Esophagus squamous epithelium (tissue), 4 donors: ENCODE measurements at regions not wholly inside any gene's neighbourhood (a gene's known extent, or its start where the extent isn't known, plus 50 kb on each side); places are given as distances from the start of the nearest gene placed in this dataset.

Experiments used
- CTCF ChIP-seq, 6 experiments: fragments of 450-650 bp in 4 of 6; fragments of 200-600 bp in 2 of 6; sonication (generic) in 2 of 6; IDR thresholded peaks; one replicate each; pipeline ENCODE4 v1.5.1; 2016 to 2019; ENCODE audit warnings: antibody characterized with exemption in 6 of 6, mild to moderate bottlenecking in 4 of 6, moderate library complexity in 4 of 6
- POLR2A ChIP-seq, 4 donors: fragments of 450-650 bp; IDR thresholded peaks; one replicate each; pipeline ENCODE4 v1.6.1; 2017; ENCODE audit warnings: antibody characterized with exemption in 4 of 4, mild to moderate bottlenecking in 4 of 4, moderate library complexity in 3 of 4

- TF ChIP-seq CTCF (IDR thresholded peaks at IDR 0.05) (no peak), POLR2A (IDR thresholded peaks at IDR 0.05) (no peak)
Measured at GRCh38 chr12:105554223-105554678, 223.8 kb downstream of the C12orf75 start.
